H1 (cell line): ENCODE measurements at regions not wholly inside any gene's neighbourhood (a gene's known extent, or its start where the extent isn't known, plus 50 kb on each side); places are given as distances from the start of the nearest gene placed in this dataset.

Experiments
- CTCF ChIA-PET: fragments of 300-600 bp; sonication (Branson Sonifier 250); formaldehyde crosslinking; loops from one replicate; lab custom pipeline; 2021; ENCODE audit not compliant: partially characterized antibody; lab: Charles Lee
- POLR2A ChIA-PET: fragments of 300-600 bp; sonication (Branson Sonifier 250); formaldehyde crosslinking; loops from one replicate; lab custom pipeline; 2021; ENCODE audit warnings: inconsistent platforms; ENCODE audit not compliant: partially characterized antibody; lab: Charles Lee
- DNase-seq, 2 experiments: peaks; one replicate each; pipeline versions ENCODE4 v3.0.0 to v3.0.0-alpha.2; 2010 to 2022; ENCODE audit warnings: low spot score in 2 of 2, low read depth in 1 of 2, mixed read lengths in 1 of 2
- FAIRE-seq: peaks from 2 replicates; lab custom pipeline; 2011; peaks lifted over from hg19 to GRCh38; lab: Jason Lieb, UNC
- H2AFZ ChIP-seq: 2 replicates; pipeline ENCODE4 v1.8.1; 2012; ENCODE audit warnings: low read length, inconsistent platforms
- H2AK5ac ChIP-seq: 2 replicates; pipeline ENCODE4 v1.6.1; 2013; ENCODE audit warnings: low read depth, low read length
- H2BK120ac ChIP-seq: replicated peaks from 2 replicates; pipeline ENCODE3; 2013; ENCODE audit warnings: low read depth, low read length, inconsistent platforms
- H2BK12ac ChIP-seq: 2 replicates; pipeline ENCODE4 v1.6.1; 2013; ENCODE audit warnings: low read depth, low read length
- H2BK15ac ChIP-seq: 2 replicates; pipeline ENCODE4 v1.6.1; 2013; ENCODE audit warnings: low read length
- H2BK20ac ChIP-seq: 2 replicates; pipeline ENCODE4 v1.6.1; 2013; ENCODE audit warnings: low read length
- H2BK5ac ChIP-seq: 2 replicates; pipeline ENCODE4 v1.6.1; 2013; ENCODE audit warnings: low read depth, low read length
- H3K14ac ChIP-seq: 2 replicates; pipeline ENCODE4 v1.6.1; 2013; ENCODE audit warnings: inconsistent platforms; ENCODE audit not compliant: insufficient read length
- H3K18ac ChIP-seq: 2 replicates; pipeline ENCODE4 v1.6.1; 2013; ENCODE audit warnings: low read length; ENCODE audit errors: extremely low read depth
- H3K23ac ChIP-seq: 2 replicates; pipeline ENCODE4 v1.6.1; 2013; ENCODE audit warnings: inconsistent platforms; ENCODE audit not compliant: insufficient read length
- H3K23me2 ChIP-seq: 2 replicates; pipeline ENCODE4 v1.6.1; 2013; ENCODE audit warnings: low read depth, low read length
- H3K27ac ChIP-seq: 2 replicates; pipeline ENCODE4 v1.6.1; 2011; ENCODE audit warnings: low read depth, low read length, inconsistent platforms
- H3K27me3 ChIP-seq, 4 experiments: replicated peaks in 1 of 4; 1 replicate in 1 of 4; 2 replicates in 3 of 4; pipeline versions ENCODE4 v1.6.1 to v1.8.1; 2011 to 2013; ENCODE audit warnings: low read length in 3 of 4, mild to moderate bottlenecking in 3 of 4, inconsistent platforms in 2 of 4, mixed read lengths in 2 of 4, moderate library complexity in 1 of 4; ENCODE audit not compliant: control insufficient read depth in 3 of 4, insufficient read depth in 3 of 4; ENCODE audit errors: extremely low read depth in 1 of 4
- H3K36me3 ChIP-seq, 4 experiments: 2 replicates each; pipeline versions ENCODE4 v1.6.1 to v1.8.1; 2011 to 2013; ENCODE audit warnings: mild to moderate bottlenecking in 4 of 4, low read length in 3 of 4, moderate library complexity in 2 of 4, control low read depth in 1 of 4, inconsistent platforms in 1 of 4; ENCODE audit not compliant: insufficient read depth in 4 of 4, control insufficient read depth in 2 of 4
- H3K4ac ChIP-seq: replicated peaks from 2 replicates; pipeline ENCODE3; 2013; ENCODE audit warnings: low read length, low read depth, mixed read lengths, inconsistent platforms; ENCODE audit not compliant: insufficient read length
- H3K4me1 ChIP-seq, 4 experiments: replicated peaks in 1 of 4; 1 replicate in 1 of 4; 2 replicates in 3 of 4; pipeline versions ENCODE4 v1.6.1 to v1.8.1; 2011 to 2013; ENCODE audit warnings: low read length in 3 of 4, inconsistent platforms in 2 of 4, mixed read lengths in 1 of 4; ENCODE audit not compliant: insufficient read depth in 4 of 4, control insufficient read depth in 3 of 4
- H3K4me2 ChIP-seq, 2 experiments: 2 replicates each; pipeline versions ENCODE4 v1.6.1 to v1.8.1; 2011 to 2013; ENCODE audit warnings: low read depth in 2 of 2, low read length in 2 of 2, control low read depth in 1 of 2, inconsistent platforms in 1 of 2, mild to moderate bottlenecking in 1 of 2; ENCODE audit not compliant: insufficient read depth in 1 of 2
- H3K4me3 ChIP-seq, 4 experiments: fragments of 200-600, 300-600 bp in 1 of 4; sonication (generic), shearing (Covaris generic), sonication (Bioruptor Twin) in 1 of 4; 2 replicates each; pipeline versions ENCODE4 v1.5.1 to v1.8.1; 2011 to 2016; ENCODE audit warnings: low read length in 4 of 4, low read depth in 3 of 4, control low read depth in 2 of 4, inconsistent platforms in 2 of 4, mild to moderate bottlenecking in 2 of 4, mixed read lengths in 1 of 4, moderate library complexity in 1 of 4; ENCODE audit not compliant: insufficient read depth in 2 of 4; ENCODE audit errors: extremely low read depth in 1 of 4
- H3K56ac ChIP-seq: replicated peaks from 2 replicates; pipeline ENCODE3; 2013; ENCODE audit warnings: low read depth, mild to moderate bottlenecking, mixed read lengths, low read length, inconsistent platforms; ENCODE audit not compliant: insufficient read length
- H3K79me1 ChIP-seq: 2 replicates; pipeline ENCODE4 v1.6.1; 2013; ENCODE audit warnings: low read depth, low read length, control low read depth
- H3K79me2 ChIP-seq, 2 experiments: 2 replicates each; pipeline versions ENCODE4 v1.6.1 to v1.8.1; 2012 to 2013; ENCODE audit warnings: low read length in 2 of 2, mild to moderate bottlenecking in 2 of 2, inconsistent platforms in 1 of 2; ENCODE audit not compliant: insufficient read depth in 2 of 2, control insufficient read depth in 1 of 2
- H3K9ac ChIP-seq, 4 experiments: replicated peaks in 1 of 4; 1 replicate in 1 of 4; 2 replicates in 3 of 4; pipeline versions ENCODE4 v1.6.1 to v1.8.1; 2011 to 2013; ENCODE audit warnings: low read depth in 3 of 4, low read length in 3 of 4, control low read depth in 2 of 4, mild to moderate bottlenecking in 2 of 4, moderate library complexity in 2 of 4, inconsistent platforms in 1 of 4; ENCODE audit errors: extremely low read depth in 1 of 4
- H3K9me3 ChIP-seq, 2 experiments: 2 replicates each; pipeline versions ENCODE4 v1.6.1 to v1.8.1; 2012 to 2013; ENCODE audit warnings: mild to moderate bottlenecking in 2 of 2, moderate library complexity in 2 of 2, control low read depth in 1 of 2, inconsistent platforms in 1 of 2, low read depth in 1 of 2, low read length in 1 of 2, mixed read lengths in 1 of 2; ENCODE audit not compliant: insufficient read depth in 2 of 2
- H4K20me1 ChIP-seq, 2 experiments: replicated peaks in 1 of 2; 2 replicates each; pipeline versions ENCODE3 to v1.8.1; 2011 to 2013; ENCODE audit warnings: inconsistent platforms in 2 of 2, low read length in 2 of 2, mild to moderate bottlenecking in 1 of 2; ENCODE audit not compliant: insufficient read depth in 2 of 2, control insufficient read depth in 1 of 2
- H4K5ac ChIP-seq: 2 replicates; pipeline ENCODE4 v1.6.1; 2013; ENCODE audit warnings: low read length, low read depth, mixed read lengths, inconsistent platforms; ENCODE audit not compliant: insufficient read length
- H4K8ac ChIP-seq: 2 replicates; pipeline ENCODE4 v1.8.0; 2013; ENCODE audit warnings: mild to moderate bottlenecking, moderate library complexity, low read length, inconsistent platforms; ENCODE audit not compliant: insufficient read depth; ENCODE audit errors: extremely low read depth
- H4K91ac ChIP-seq: replicated peaks from 2 replicates; pipeline ENCODE3; 2013; ENCODE audit warnings: low read length, mixed read lengths, inconsistent platforms; ENCODE audit not compliant: insufficient read length
- BACH1 ChIP-seq: IDR thresholded peaks from 2 replicates; pipeline ENCODE4 v1.6.1; 2012; ENCODE audit warnings: low read length, improper control_type of control experiment
- BCL11A ChIP-seq, 2 experiments: IDR thresholded peaks; one replicate each; pipeline ENCODE4 v1.6.1; 2011; ENCODE audit warnings: low read depth in 2 of 2, low read length in 2 of 2, mild to moderate bottlenecking in 2 of 2
- CHD2 ChIP-seq: IDR thresholded peaks from 2 replicates; pipeline ENCODE4 v1.6.1; 2012; ENCODE audit warnings: low read length, improper control_type of control experiment
- FOSL1 ChIP-seq: IDR thresholded peaks from 2 replicates; pipeline ENCODE4 v1.6.1; 2011; ENCODE audit warnings: mild to moderate bottlenecking, low read depth, low read length, moderate library complexity; ENCODE audit not compliant: insufficient read depth
- JUN ChIP-seq: IDR thresholded peaks from 2 replicates; pipeline ENCODE4 v1.6.1; 2011; ENCODE audit warnings: low read depth, mild to moderate bottlenecking, improper control_type of control experiment, low read length
- POU5F1 ChIP-seq: IDR thresholded peaks from 2 replicates; pipeline ENCODE4 v1.6.1; 2011; ENCODE audit warnings: low read depth, mild to moderate bottlenecking, low read length, moderate library complexity
- RBBP5 ChIP-seq: IDR thresholded peaks from 2 replicates; pipeline ENCODE4 v1.7.1; 2012; ENCODE audit warnings: low read depth, mild to moderate bottlenecking, inconsistent platforms, low read length, moderate library complexity, borderline replicate concordance
- RFX5 ChIP-seq: IDR thresholded peaks from 2 replicates; pipeline ENCODE4 v1.6.1; 2011; ENCODE audit warnings: low read depth, low read length, improper control_type of control experiment, borderline replicate concordance
- RXRA ChIP-seq: IDR thresholded peaks from 2 replicates; pipeline ENCODE4 v1.6.1; 2011; ENCODE audit warnings: low read depth, mild to moderate bottlenecking, low read length, moderate library complexity; ENCODE audit not compliant: insufficient read depth
- SAP30 ChIP-seq: fragments of 300-600 bp; sonication (generic); IDR thresholded peaks from 2 replicates; pipeline ENCODE4 v1.7.1; 2012; ENCODE audit warnings: low read length, moderate library complexity, mild to moderate bottlenecking, inconsistent platforms; ENCODE audit not compliant: insufficient read depth, insufficient replicate concordance
- SIRT6 ChIP-seq: IDR thresholded peaks from one replicate; pipeline ENCODE4 v1.7.1; 2012; ENCODE audit warnings: low read length, inconsistent platforms
- SP2 ChIP-seq: IDR thresholded peaks from 2 replicates; pipeline ENCODE4 v1.6.1; 2012; ENCODE audit warnings: mild to moderate bottlenecking, low read length, inconsistent platforms
- TBP ChIP-seq: IDR thresholded peaks from 2 replicates; pipeline ENCODE4 v1.6.1; 2011; ENCODE audit warnings: low read depth, low read length, improper control_type of control experiment
- TCF12 ChIP-seq: IDR thresholded peaks from 2 replicates; pipeline ENCODE4 v1.6.1; 2011; ENCODE audit warnings: low read depth, mild to moderate bottlenecking, low read length
- WGBS, 2 experiments: shearing (Covaris generic) in 1 of 2; methylation state at CpG; one replicate each; pipeline versions ENCODE4 v1.1.6 to v1.1.7; 2013 to 2015; ENCODE audit warnings: low lambda C conversion rate in 2 of 2, mixed read lengths in 2 of 2, inconsistent platforms in 1 of 2, low coverage in 1 of 2, missing lambda C conversion rate in 1 of 2; ENCODE audit not compliant: insufficient replicate concordance in 2 of 2, insufficient coverage in 1 of 2, insufficient read length in 1 of 2; ENCODE audit errors: extremely low coverage in 1 of 2, missing lambda C conversion rate in 1 of 2; 5-methylcytosine and 5-hydroxymethylcytosine counted together
- TF ChIP-seq, protein P1 (sequence below): IDR thresholded peaks from 2 replicates; pipeline ENCODE4 v1.6.1; 2011; ENCODE audit warnings: low read depth, mild to moderate bottlenecking, low read length; ENCODE audit not compliant: insufficient read depth

DNA sequence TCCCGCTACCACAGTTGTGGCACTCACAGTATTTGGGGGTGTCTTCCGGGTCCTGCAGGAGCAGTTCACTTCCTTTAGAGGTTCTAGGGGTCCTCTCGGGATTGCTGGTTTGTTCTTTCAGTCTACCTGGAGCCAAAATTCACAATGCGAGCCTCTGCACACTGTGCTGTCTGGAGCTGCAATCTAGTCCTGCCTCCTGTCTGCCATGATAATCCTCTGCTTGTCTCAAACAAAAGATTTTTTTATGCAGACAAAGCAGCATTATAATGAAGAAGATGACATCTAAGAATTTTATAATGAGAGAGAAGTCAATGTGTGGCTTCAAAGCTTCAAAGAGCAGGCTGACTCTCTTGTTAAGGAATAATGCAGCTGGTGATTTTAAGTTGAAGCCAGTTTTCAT lies 975.1 kb upstream of the GYPC start:
- Histone ChIP-seq H2BK20ac (no peak overlapping the region), H3K4me1 (no peaks in the 10 kb centered on the region), H3K56ac (no peak overlapping the region), H2BK5ac (no peak overlapping the region), H3K9me3 (no peaks in the 10 kb centered on the region), H4K8ac (no peak overlapping the region), H4K5ac (no peak overlapping the region), H3K27ac (no peak overlapping the region), H3K79me1 (no peaks in the 10 kb centered on the region), H3K4me2 (no peak overlapping the region), H2AFZ (no peak overlapping the region), H4K91ac (no peak overlapping the region), H3K36me3 (no peaks in the 10 kb centered on the region; a peak in 1 of 8 replicates), H3K18ac (no peak overlapping the region), H3K79me2 (no peaks in the 10 kb centered on the region; a peak in 1 of 4 replicates), H3K4me3 (no peak overlapping the region), H3K27me3 (no peaks in the 10 kb centered on the region), H3K23me2 (no peaks in the 10 kb centered on the region), H2AK5ac (no peak overlapping the region), H3K4ac (no peak overlapping the region), H3K9ac (no peak overlapping the region), H2BK120ac (no peak overlapping the region), H2BK15ac (no peak overlapping the region), H3K14ac (no peak overlapping the region), H3K23ac (no peak overlapping the region), H2BK12ac (no peak overlapping the region), H4K20me1 (no peaks in the 10 kb centered on the region)
- CTCF ChIA-PET = interaction anchor here (1.4 kb wide), 1 partner anchor 24 kb away, joined by 4 read pairs; no protein-coding TSS in a partner anchor
- POLR2A ChIA-PET = no interaction called here
- FAIRE-seq = no peak
- no peak for DNase-seq
- 94% methylated on average over 4 of the region's 4 CpGs; no CpG with 5 or more reads in 1 of the 2 experiments for WGBS, 2 experiments
- TF ChIP-seq SAP30 (no peak), TBP (no peak), BACH1 (no peak), RXRA (no peak), SIRT6 (no peak), JUN (no peak), BCL11A (IDR thresholded peaks at IDR 0.05; ENCODE audit: low read depth in 2 of 2, low read length in 2 of 2) (no peak), SP2 (no peak), TCF12 (no peak), RFX5 (no peak), FOSL1 (no peak), CHD2 (no peak), POU5F1 (no peak), RBBP5 (no peak)
- TF ChIP-seq, protein P1, sequence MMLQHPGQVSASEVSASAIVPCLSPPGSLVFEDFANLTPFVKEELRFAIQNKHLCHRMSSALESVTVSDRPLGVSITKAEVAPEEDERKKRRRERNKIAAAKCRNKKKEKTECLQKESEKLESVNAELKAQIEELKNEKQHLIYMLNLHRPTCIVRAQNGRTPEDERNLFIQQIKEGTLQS = no peak
